SKM-1 (cell line): ENCODE measurements at regions not wholly inside any gene's neighbourhood (a gene's known extent, or its start where the extent isn't known, plus 50 kb on each side); places are given as distances from the start of the nearest gene placed in this dataset.

Source experiments
- DNase-seq: peaks from one replicate; lab custom pipeline; 2025; ENCODE audit not compliant: unreplicated experiment; lab: John Stamatoyannopoulos, UW

DNA sequence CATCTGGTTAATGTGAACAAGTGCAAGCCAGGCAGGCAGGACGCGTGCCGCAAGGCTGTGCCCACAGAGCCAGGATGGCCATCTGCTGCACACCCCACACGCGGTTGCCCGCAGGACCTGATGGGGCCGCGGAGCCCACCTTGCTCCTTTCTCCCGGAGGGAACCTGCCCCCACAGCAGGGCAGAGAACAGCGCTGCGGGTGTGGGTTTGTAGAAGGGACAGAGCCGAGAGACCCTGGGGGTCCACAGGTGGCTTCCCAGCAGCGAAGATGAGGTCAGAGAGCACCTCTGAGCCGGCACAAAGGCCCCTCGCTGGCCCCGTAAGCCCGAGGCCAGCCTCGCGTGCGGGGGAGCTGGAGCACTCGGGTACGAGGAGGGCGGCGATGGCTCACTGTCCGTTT, 460.8 kb upstream of the SALL3 start:
- no peak for DNase-seq

DNA sequence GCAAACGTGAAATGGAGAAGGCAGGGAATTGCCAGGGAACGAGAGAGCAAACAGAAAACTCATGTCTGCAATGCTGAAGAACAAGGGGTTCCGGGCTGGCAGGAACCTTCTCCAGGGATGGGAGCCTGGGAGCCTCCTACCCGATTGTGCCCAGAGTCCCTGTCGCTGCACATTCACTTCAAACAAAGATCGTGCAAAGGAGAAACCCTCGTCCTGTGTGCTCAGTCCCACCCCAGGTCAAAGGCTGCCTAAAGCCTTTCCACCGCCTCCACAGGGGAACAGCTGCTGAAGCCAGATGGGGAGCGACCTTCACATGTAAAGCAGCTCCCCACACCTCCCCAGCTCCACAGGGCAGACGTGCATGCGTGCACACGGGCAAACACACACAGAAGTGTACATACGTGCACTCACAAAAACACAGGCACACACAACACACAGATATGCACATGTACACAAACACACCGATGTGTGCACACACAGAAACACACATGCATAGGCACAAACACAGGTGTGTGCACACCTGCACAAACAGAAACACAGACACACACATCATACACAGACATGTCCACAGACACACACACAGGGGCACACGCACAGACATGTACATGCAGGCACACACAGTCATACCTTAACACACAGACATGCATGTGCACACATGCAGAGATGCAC, 460.1 kb upstream of the SALL3 start:
- no peak for DNase-seq

DNA sequence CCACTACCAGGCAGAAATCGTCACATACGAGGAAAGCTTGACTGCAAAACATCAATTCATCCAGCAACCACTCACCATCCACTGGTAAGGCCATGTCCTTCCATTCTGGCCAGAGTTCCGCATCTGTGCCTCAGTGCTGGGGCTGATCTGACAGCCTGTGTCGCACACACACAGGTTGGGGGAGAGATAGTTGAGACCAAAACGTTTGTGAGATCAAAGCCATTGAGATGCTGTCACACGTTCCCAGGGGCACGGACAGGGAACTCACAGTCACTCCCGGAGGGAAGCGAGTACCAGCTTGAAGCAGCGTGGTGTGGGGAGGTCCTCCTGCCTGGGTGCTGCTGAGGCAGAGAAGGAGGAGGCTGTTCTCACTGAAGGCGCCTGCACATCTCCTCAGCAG, 458.5 kb upstream of the SALL3 start:
- DNase-seq: no peak

DNA sequence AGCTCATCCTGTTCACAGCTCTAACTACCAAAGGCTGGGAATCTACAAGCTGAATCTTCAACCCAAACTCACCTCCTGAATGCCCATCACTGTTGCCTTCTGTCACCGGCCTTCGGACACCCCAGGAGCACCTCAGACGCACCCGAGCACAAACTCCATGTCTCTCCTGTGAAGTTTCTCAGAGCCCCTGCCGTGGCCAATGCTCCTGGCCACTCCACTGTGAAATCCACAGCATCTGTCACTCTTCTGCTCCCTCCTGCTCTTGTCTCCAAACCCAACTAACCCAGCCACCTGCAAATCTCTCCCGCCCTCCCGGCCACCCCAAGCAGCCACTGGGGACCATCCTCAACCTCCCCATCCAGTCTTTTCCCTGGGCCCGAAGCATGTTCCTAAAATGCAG, 457.9 kb upstream of the SALL3 start:
- no peak for DNase-seq

DNA sequence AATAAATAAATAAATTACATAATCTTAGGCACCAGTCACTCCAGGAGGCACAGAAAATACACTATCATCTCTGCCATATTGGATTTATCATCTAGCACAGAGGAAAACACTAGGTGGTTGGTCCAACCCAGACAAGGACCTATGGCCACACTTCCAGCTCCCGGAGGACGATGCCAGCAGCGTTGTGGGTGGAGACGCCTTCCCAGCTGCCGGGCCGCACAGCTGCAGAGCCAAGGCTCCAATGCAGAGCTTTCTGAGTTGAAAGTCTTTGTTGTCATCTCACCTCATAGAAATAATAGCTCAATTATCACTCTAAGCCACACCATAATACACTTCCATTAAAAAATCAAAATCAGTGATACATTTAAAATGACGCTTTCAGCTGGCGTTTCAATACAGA, 457.1 kb upstream of the SALL3 start:
- no peak for DNase-seq

DNA sequence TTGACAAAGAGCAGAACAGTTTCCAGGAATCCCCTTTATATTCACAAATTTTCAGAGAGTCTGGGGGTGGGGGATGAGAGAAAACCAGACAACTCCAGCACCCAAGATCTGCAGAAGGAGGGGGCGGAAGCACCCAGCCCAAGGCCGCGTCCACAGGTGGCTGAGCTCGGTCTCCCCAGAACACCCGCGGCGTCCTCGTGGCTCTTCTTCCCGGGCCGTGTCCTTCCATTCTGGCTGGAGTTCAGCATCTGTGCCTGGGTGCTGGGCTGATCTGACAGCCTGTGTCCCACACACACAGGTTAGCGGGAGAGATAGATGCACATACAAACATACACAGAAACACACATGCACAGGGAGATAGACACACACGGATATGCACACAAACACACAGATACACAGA, 455.8 kb upstream of the SALL3 start:
- no peak for DNase-seq

DNA sequence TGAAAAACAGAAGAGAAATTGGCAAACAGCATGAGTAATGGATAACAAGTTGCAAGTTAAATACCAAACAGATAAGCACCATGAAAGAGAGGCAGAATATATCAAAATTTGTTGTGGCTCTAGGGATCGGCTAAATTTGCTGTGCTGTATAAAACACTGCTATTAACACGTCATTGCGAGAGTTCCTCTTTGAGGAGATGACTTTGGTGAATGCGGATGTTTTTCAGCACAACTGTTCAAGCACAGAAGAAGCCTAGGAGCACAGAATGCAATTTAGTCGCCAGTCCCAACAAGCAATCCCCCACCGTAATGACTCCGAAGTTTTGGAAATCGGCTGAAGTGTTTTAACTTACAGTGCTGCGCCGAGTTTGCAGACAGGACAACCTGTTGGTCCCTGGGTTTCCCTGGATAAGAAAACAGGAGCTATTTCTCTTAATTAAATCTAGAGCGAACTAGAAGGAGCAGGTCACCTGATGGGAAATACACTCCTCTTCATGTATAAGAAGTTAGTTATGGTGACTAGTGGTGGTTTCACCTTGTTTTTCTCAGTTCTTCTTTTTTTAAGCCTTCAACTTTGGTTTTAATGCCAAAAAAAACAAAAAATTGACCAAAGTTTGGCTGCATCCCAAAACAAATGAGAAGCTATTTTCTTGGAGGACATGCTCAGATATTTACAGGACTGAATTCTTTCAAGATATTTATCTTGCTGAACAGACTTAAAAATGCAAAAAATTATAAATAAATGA, 454.1 kb upstream of the SALL3 start:
- DNase-seq: no peak

DNA sequence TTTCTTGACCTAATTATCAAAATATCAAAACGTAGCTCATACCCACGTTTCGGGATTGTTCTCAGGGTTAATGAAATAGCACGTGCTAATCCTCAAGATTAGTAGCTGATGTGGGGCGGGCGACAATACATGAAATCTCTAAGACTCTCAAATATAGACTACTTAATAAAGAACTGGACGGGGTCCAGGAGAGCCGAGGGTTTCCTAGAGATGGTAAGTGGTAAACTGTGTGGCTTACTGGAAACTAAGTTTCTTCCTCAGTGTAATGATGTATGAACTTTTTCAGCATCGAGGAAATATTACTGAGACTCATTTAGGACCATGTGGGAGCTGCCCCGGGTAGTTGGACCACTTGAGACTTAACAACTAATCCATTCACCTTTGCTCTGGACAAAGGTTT, 453.3 kb upstream of the SALL3 start:
- no peak for DNase-seq

DNA sequence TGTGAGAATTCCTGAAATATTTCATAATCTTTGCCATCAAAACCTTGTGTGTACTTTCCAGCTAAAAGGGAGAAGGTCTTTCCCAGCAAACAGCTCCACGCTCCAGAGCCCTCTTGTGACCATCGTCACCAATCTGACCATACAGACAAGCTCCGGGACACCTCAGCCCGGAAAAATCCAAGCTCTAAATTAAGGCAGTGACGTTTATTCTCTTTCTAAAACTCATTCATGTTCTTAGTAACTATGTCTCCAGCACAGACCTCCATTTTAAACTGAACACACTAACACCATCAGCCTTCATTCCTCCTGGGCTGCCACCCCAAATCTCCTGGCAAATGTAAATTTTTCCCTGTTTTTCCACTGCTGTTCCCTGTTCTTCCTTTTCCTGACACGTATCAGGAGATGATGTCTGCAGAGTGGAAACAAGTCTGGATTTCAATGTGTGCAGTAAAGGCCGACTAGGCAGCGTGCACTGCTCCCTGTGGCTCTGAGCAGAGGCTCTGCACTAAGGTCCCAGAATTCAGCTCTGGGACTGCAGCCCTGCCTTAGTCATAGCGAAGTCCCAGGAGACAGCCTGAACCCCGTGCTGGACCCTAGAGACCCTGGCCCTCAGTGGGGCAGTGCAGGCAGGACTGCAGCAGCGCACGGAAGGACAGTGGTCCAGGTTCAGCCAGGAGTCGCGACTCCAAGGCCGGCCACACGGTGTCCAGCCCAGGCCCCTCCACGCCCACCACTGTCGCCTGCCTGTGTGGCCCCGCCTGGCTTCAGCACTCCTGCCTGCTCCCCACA, 452.5 kb upstream of the SALL3 start:
- DNase-seq: no peak

DNA sequence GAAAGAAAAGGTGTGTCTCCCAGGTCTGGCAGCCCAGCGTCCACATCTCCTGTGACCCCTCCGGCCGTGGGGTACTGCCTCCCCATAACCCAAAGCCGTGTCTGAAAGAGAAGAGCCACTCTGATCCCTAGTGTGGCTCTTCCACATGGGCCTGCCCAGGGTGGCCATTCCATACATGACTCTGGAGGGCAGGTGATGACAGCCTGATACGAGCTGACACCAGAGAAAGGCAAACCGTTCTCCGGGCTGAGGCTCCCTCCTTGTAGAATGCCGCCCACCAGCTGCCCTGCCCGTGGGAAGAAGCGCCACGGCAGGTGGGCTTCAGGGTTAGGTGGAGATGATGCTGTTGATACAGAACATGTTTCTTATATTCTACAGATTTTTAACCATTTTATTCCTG, 451.6 kb upstream of the SALL3 start:
- no peak for DNase-seq

DNA sequence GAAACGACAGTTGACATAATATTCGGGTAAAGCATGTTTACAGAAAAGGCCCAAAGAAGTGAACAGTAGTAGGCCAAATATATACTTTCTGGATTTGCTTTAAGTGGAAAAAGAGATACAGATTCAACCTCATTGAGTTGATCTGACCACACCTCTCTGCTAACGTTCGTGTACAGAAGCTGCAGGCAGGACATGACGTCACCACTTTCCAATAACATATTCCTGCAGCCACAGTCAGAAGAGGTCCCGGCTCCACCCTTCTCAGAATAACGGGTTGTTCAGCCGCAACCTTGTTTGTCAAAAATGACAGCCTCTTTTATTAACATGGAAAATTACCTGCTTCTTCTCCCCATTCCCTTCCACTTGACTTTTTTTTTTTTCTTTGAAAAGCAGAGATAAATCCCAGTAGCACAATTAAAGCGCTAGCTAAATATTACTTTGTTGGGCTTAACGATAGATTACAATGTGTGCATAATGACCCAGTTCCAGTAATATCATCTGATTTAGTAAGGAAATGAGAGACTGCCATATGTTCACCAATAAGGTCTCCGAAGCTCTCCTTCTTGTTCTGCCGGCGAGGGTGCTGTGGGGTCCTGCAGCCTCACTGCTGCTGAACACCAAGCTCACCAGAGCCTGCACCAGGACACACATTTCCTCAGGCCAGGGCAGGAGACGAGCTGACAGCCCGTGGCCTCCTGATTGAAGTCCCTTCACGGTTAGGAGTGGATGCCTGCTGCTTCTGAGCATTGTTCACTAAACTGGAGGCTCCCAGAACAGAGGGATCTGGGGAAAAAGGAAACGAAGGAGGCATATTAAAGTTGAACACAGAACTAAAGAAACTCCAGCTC, 451.0 kb upstream of the SALL3 start:
- no peak for DNase-seq

DNA sequence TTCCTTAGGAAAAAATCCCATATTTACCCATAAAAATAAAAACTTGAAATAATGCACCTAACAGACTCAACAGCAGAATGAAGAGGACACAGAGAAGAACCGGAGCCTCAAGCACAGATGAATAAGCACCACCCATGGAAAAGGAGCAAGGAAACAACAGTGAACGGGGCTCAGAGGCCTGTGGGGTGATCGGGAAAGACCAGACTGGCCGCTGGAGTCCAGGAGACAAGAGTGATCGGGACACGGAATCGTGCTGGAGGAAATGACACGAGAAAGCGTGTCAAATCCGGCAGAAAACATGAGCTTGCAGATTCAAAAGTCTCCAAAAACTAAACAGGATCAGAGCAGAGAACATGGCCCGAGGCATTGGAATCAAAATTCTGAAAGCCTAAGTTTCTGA, 448.0 kb upstream of the SALL3 start:
- no peak for DNase-seq

DNA sequence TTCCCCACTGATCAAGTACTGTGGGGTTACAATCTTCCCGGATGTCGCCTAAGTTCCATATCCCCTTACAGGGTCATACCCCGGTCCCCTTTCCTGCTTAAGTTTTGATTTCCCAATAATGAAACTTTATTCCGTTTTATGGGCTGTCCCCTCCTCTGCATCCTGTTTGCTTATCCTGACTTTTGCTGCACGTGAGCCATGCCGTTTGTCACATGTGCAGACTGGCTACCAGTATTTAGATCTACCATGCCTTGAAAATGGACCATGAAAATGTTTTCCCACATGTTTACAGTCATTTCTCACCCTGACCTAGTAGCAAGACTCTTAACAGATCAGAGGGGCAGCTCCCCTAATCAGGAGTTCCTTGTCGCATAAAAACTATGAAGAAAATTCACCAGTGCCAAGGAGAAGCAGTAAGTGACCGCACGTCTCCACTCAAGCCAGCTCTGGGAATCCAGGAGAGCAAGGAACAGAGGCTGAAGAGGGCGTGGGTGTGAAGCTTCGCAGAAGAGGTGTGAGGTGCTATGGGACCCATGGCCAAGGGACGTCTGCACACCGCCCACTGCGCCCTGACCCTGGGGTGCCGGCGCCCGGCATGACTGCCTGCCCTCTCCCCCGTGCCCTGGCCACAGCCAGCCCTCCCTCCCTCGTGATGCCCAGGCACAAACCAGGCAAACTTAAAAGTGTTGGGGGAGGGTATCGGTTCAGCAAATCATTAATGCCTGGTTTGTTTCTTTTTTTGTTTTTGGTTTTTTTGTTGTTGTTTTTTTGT, 440.8 kb upstream of the SALL3 start:
- DNase-seq: no peak

DNA sequence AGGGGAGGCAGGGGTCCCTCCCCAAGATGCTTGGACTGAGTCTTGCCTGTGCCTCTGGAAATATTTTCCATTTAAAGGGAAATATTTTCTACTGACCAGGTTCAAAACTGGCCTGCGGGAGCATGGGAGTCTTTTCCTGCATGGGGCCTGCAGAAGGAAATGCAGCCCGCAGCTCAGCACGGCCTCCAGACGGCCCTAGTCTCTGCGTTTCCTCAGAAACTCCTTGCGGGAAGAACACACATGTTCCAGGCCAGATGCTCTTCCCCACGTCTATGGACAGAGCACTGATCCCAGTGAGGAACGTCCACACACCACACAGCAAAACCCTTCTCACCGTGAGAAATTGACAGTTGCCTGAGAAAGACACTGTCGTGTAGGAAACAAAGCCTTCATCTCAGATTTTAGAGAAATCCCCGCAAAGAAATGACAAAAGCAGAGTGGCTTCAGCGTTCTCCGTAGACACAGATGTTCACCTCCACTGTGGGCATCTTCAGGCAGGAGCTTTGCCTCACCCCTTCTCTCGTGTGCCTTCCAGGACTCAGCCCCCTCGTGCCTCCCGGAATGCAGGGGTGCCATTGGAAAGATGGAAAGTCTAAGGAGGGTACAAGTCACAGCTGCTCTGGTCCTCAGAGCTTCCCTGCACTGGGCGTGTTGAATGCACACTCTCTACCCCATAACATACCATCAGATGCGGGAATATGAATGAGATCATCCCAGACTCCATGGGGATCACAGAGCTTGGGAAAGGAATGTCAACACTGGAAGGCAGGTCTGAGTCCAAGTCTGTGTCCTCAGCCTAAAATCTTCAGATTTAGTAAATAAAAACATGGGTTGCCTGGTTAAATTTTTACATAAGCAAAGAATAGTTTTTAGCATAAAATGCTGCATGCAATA, 438.7 kb upstream of the SALL3 start:
- DNase-seq: no peak

DNA sequence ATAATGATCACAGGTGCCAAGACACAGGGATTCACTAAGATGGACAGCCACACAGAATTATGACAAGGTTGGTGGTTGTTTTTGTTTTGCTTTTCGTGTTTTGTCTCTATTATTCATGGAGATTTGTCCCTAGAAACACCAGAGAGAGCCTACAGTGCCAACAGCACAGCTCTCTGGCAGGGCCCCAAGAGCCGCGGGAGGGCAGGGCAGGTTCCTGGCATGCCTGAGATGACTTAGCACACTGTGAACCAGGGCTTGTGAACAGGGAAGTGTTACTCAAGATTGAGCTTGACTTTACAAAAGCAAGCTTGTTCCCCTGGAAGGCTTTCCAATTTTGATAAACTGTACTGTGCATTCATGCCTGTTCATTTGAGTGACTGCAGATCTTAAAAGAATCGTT, 437.4 kb upstream of the SALL3 start:
- DNase-seq: no peak

DNA sequence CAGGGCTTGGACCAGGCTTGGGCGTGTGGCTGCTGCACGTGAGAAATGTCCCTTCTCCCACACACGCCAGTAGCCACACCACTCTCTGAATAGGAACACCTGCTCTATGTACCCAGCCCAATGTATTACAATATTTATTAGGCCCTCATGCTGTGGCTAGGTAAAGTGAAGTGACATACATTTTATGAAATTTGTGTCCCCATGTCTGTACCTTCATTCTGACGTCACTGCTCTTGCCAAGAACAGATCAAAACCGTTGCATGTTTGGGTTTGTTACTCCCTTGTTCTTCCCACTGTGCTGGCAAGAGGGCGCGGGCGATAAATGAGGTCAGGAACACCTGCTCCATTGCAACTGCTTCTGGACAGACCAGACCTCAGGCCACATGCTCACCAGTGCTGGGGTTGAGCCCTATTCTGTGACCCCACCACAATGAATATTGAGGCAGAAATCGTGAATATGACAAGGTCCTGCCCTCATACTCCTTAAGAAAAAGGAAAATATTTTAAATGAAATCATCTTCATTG, 436.4 kb upstream of the SALL3 start:
- no peak for DNase-seq

DNA sequence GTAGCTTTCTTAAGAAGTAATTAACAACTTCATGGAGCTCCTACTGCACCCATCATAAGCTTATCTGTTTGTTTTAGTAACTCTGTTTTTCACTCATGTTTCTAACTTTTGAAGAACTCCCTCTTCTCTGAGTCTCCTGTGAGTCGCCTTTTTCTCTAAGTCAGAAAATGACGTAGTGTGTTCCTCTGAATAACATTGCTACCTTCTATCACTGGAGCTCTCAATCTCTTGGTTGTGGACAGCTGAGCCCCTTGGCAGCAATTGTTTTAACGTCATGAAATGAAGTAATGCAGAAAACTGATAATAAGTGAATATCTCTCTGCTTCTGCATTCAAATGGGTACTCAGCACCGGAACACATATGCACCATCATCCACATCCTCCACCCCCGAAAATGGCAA, 433.3 kb upstream of the SALL3 start:
- no peak for DNase-seq

DNA sequence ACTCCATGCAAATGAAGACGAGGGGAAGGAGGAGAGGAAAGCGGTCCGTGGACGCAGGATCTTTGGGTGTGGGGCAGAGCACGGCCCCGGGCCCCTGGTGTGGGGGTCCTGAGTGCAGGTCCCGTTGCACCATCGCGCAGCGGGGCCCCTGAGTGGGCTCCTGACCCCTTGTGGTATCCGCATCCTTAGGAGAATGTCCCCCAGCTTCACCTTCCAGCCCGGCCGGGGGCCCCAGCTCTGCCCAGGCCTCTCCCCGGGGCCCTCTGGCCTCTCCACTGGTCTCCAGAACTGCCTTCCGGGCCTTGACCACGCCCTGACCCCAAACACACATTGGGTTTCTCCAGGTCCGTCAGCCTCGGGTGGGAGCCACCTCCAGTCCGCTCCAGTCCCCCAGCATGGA, 431.8 kb upstream of the SALL3 start:
- DNase-seq: no peak
